GM10266 (cell line): ENCODE measurements at regions not wholly inside any gene's neighbourhood (a gene's known extent, or its start where the extent isn't known, plus 50 kb on each side); places are given as distances from the start of the nearest gene placed in this dataset.

Source experiments
- DNase-seq: peaks from one replicate; pipeline ENCODE4 v3.0.0; 2012; ENCODE audit errors: extremely low spot score
- TF ChIP-seq, protein P1 (sequence below): IDR thresholded peaks from 2 replicates; pipeline ENCODE4 v1.5.1; 2012; ENCODE audit warnings: mild to moderate bottlenecking, low read depth; ENCODE audit not compliant: control insufficient read depth, insufficient read depth; ENCODE audit errors: missing control alignments

DNA sequence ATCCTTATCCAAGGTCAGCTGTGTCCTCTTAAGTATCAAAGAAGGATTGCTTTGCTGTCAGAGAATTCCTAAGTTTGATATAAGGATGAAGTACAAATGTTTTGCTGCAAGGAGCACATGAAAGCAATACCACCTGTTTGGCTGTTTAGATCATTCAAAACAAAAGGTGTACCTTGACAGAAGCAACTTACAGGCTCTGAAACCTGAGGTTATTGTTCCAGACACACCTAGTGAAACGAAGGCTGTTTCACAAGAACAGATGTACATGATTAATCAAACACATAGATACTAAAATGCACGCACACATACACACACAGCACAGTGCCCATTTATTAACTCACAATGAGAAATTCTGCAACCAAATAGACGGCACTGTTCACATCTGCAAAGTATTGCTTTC lies 166.2 kb downstream of the RBM43 start:
- no peak for DNase-seq
- TF ChIP-seq, protein P1, sequence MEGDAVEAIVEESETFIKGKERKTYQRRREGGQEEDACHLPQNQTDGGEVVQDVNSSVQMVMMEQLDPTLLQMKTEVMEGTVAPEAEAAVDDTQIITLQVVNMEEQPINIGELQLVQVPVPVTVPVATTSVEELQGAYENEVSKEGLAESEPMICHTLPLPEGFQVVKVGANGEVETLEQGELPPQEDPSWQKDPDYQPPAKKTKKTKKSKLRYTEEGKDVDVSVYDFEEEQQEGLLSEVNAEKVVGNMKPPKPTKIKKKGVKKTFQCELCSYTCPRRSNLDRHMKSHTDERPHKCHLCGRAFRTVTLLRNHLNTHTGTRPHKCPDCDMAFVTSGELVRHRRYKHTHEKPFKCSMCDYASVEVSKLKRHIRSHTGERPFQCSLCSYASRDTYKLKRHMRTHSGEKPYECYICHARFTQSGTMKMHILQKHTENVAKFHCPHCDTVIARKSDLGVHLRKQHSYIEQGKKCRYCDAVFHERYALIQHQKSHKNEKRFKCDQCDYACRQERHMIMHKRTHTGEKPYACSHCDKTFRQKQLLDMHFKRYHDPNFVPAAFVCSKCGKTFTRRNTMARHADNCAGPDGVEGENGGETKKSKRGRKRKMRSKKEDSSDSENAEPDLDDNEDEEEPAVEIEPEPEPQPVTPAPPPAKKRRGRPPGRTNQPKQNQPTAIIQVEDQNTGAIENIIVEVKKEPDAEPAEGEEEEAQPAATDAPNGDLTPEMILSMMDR, result no peak

DNA sequence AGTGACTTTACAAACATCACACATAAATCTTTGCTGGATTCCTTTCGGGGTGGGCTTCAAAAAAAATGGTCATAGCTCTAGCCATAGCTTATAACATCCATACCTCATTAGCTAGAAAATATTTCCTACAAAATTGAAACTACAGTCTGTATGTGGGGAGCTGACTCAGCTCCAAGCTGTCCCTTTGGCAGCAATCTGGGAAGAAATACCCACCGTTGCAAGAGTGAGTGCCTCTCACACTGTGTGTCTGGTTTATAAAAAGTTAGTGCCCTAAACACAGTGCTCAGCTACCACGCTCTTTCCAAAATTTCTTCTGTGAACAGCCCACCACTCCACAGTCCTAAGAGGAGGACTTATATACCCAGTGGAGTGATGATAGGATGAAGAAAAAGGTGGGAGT lies 170.1 kb downstream of the RBM43 start:
- TF ChIP-seq, protein P1, result no peak
- no peak for DNase-seq

DNA sequence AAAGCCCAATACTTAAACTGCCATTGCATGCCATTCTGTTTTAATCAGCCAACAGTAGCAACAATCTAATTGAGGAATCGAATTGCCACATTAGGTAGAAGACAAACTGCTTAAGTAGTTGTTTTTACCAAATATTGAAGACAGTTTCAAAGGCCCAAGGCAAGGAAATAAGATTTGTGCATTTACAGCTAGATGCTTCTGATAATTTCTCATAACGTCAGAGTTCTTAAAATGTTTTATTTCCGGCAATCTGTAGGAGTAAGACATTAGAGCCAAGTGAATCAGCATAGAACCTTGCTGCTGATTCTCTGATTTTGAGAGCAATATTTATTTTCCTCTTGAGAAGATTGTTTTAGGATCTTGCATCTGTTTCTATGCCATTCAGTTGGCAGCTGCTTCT lies 174.3 kb downstream of the RBM43 start:
- TF ChIP-seq, protein P1, result no peak
- no peak for DNase-seq

DNA sequence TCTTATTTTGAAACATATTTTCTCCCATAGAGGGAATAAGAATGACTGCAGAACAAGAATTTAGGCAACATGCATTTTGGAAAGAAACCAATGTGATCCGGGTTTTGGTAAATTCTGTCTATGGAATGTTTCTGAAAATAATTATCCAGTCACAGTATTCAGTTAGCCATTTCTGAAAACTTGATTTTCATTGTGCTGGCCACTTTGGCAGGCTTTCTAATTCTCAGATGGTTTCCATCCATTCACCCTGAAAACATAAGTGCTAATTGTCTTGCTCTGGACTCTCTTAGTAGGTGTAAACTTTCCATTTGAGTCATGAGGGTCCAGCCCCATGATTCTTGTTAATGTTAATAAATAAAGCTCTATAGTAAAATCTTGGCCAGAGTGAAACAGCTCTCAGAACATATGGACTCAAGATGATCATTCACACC lies 176.5 kb downstream of the RBM43 start:
- no peak for DNase-seq
- TF ChIP-seq, protein P1, result no peak

DNA sequence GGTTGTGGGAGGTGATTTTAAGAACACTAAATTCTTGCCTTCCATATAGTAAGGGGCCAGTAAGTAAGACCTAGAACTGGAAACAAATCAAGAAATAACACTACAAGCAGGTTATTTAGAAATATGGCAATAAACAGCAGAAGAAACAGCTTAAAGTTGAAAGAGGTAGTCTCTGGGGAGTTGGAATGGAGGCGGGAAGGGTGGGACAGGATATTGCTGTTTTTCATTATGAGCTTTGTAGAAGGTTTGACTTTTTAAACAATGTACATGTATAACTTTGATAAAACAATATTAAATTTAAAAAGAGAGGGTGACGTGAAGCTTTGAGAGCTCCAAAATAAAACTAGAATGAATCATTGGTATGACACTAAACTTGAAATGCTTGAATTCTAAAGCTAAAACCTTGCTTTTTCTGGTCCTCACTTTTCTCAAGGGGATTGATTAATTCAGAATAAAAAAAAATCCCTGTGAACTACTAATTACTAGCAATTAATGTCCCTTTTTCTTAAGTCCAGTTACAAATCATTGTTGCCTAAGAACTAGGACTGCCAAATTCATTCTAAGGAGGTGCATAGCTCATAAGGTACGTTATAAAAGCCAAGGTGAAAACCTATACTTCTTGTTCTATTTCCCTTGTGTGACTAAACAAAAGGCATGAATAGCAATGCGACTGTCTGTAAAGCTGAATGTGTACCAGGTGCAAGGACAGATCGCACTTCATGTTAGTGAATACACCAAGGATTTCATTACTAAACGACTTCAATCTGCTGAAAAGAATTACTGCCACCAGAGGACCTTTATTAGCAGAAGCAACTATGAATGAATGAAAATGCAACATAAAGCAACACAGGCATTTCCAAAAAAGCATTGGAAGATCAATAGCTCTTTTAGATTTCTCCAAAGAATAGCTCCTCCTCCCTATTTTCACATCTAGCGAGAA lies 177.5 kb downstream of the RBM43 start:
- DNase-seq, result no peak
- TF ChIP-seq, protein P1, result no peak

DNA sequence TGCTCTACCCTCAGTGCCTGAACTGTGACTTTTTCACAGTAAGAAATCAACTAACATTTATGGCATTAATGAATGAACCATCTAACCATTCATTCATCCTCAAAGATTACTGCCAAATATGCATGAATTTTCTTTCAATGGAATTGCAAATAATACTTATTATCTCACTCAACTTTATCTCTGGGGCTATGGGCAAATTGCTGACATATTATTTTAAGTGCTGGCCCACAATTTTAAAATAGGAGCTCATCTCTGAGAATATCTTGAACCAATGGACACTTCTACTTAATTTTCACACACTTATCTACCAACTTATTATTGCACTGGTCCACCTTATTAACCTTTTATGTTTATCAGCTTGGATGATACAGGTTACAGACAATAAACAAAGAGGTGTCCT lies 182.8 kb downstream of the RBM43 start:
- no peak for DNase-seq
- TF ChIP-seq, protein P1, result no peak

DNA sequence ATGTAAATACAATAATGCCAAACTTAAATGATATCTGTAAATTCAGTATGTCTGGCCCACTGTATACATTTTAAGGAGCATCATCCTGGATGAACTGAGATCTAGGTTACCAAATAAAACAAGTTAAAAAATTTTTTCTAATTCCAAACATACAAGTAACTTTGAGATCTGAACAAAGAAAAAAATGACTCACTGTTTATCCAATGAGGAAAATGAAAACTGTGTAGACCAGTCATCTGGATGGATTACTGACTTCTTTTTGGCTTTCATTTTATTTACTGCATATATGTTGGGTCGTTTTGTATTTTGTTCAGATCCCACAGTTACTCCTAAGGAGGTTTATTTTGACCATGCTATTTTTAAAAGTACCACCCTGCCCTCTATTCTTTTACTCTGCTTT lies 189.8 kb downstream of the RBM43 start:
- DNase-seq, result no peak
- TF ChIP-seq, protein P1, result no peak
